ENCODE measurements at regions not wholly inside any gene's neighbourhood (a gene's known extent, or its start where the extent isn't known, plus 50 kb on each side); places are given as distances from the start of the nearest gene placed in this dataset.

- no peaks in the 10 kb centered on the region for H3K9me3 ChIP-seq
- WGBS, 2 donors = 80 to 81% methylated on average over 3 of the region's 3 CpGs
- no peak overlapping the region for H3K4me3 ChIP-seq
- H3K4me1 ChIP-seq = no peaks in the 10 kb centered on the region
- TF ChIP-seq CTCF (IDR thresholded peaks at IDR 0.05) (no peak), POLR2A (IDR thresholded peaks at IDR 0.05) (no peak)
- H3K27ac ChIP-seq = no peak overlapping the region
- H3K36me3 ChIP-seq (ENCODE audit: low read depth, missing control alignments) = no peaks in the 10 kb centered on the region
- intact Hi-C loops (cut with DNase I; ENCODE audit: low total_unique reads) = no loop called here
- H3K27me3 ChIP-seq = no peaks in the 10 kb centered on the region
- DNase-seq = no peak
Measured at GRCh38 chr18:44245019-44245418, 435.7 kb upstream of the SETBP1 start.

- 84 to 92% methylated on average over 2 of the region's 2 CpGs for WGBS, 2 donors
- no peak overlapping the region for H3K27ac ChIP-seq
- H3K4me1 ChIP-seq = no peaks in the 10 kb centered on the region
- no peak for DNase-seq
- no peaks in the 10 kb centered on the region for H3K9me3 ChIP-seq
- H3K27me3 ChIP-seq = no peaks in the 10 kb centered on the region
- no peaks in the 10 kb centered on the region for H3K36me3 ChIP-seq (ENCODE audit: low read depth, missing control alignments)
- no peak overlapping the region for H3K4me3 ChIP-seq
- intact Hi-C loops (cut with DNase I; ENCODE audit: low total_unique reads) = no loop called here
- no peak for TF ChIP-seq POLR2A (IDR thresholded peaks at IDR 0.05)
- no peak for TF ChIP-seq CTCF (IDR thresholded peaks at IDR 0.05)
Measured at GRCh38 chr18:44246001-44246400, 434.7 kb upstream of the SETBP1 start.

GRCh38 chr18:44258086-44258485, 422.6 kb upstream of the SETBP1 start:
- TF ChIP-seq CTCF (IDR thresholded peaks at IDR 0.05) (no peak), POLR2A (IDR thresholded peaks at IDR 0.05) (no peak)
- Histone ChIP-seq H3K4me1 (no peaks in the 10 kb centered on the region), H3K27ac (no peak overlapping the region), H3K27me3 (no peaks in the 10 kb centered on the region), H3K9me3 (no peaks in the 10 kb centered on the region), H3K36me3 (ENCODE audit: low read depth, missing control alignments) (no peaks in the 10 kb centered on the region), H3K4me3 (no peak overlapping the region)
- DNase-seq = no peak
- intact Hi-C loops (cut with DNase I; ENCODE audit: low total_unique reads) = no loop called here

GRCh38 chr18:44258576-44258975, 422.1 kb upstream of the SETBP1 start:
- H3K36me3 ChIP-seq (ENCODE audit: low read depth, missing control alignments) = no peaks in the 10 kb centered on the region
- H3K27ac ChIP-seq = no peak overlapping the region
- H3K4me3 ChIP-seq = no peak overlapping the region
- H3K27me3 ChIP-seq = no peaks in the 10 kb centered on the region
- no peaks in the 10 kb centered on the region for H3K4me1 ChIP-seq
- intact Hi-C loops (cut with DNase I; ENCODE audit: low total_unique reads) = no loop called here
- TF ChIP-seq POLR2A (IDR thresholded peaks at IDR 0.05) (no peak), CTCF (IDR thresholded peaks at IDR 0.05) (no peak)
- H3K9me3 ChIP-seq = no peaks in the 10 kb centered on the region
- no peak for DNase-seq

- no peaks in the 10 kb centered on the region for H3K9me3 ChIP-seq
- TF ChIP-seq CTCF (IDR thresholded peaks at IDR 0.05) (no peak), POLR2A (IDR thresholded peaks at IDR 0.05) (no peak)
- H3K36me3 ChIP-seq (ENCODE audit: low read depth, missing control alignments) = no peaks in the 10 kb centered on the region
- H3K27ac ChIP-seq = no peak overlapping the region
- no peaks in the 10 kb centered on the region for H3K4me1 ChIP-seq
- no peak for DNase-seq
- H3K4me3 ChIP-seq = no peak overlapping the region
- 88 to 92% methylated on average over 3 of the region's 3 CpGs for WGBS, 2 donors
- no peaks in the 10 kb centered on the region for H3K27me3 ChIP-seq
- intact Hi-C loops (cut with DNase I; ENCODE audit: low total_unique reads) = no loop called here
Measured at GRCh38 chr18:44259610-44260009, 421.1 kb upstream of the SETBP1 start.
